ENCODE measurements at regions not wholly inside any gene's neighbourhood (a gene's known extent, or its start where the extent isn't known, plus 50 kb on each side); places are given as distances from the start of the nearest gene placed in this dataset.

- TF ChIP-seq, protein P1, sequence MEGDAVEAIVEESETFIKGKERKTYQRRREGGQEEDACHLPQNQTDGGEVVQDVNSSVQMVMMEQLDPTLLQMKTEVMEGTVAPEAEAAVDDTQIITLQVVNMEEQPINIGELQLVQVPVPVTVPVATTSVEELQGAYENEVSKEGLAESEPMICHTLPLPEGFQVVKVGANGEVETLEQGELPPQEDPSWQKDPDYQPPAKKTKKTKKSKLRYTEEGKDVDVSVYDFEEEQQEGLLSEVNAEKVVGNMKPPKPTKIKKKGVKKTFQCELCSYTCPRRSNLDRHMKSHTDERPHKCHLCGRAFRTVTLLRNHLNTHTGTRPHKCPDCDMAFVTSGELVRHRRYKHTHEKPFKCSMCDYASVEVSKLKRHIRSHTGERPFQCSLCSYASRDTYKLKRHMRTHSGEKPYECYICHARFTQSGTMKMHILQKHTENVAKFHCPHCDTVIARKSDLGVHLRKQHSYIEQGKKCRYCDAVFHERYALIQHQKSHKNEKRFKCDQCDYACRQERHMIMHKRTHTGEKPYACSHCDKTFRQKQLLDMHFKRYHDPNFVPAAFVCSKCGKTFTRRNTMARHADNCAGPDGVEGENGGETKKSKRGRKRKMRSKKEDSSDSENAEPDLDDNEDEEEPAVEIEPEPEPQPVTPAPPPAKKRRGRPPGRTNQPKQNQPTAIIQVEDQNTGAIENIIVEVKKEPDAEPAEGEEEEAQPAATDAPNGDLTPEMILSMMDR (IDR thresholded peaks at IDR 0.05) = no peak
- TF ChIP-seq ZFX (IDR thresholded peaks at IDR 0.05; ENCODE audit: borderline replicate concordance) = no peak
Measured at GRCh38 chr12:73240110-73240509, 967.9 kb downstream of the TRHDE start.
